Brain microvascular endothelial cell (primary cell): ENCODE measurements at regions not wholly inside any gene's neighbourhood (a gene's known extent, or its start where the extent isn't known, plus 50 kb on each side); places are given as distances from the start of the nearest gene placed in this dataset.
"Not testable (repeated sequence)": the region's sequence is repeated elsewhere in the genome, so short reads cannot be mapped to it uniquely, and the experiment has no call there.

Experiments used
- DNase-seq: peaks from one replicate; pipeline ENCODE4 v3.0.0-alpha.2; 2020
- H3K27ac ChIP-seq: fragments of 250-450 bp; sonication (Bioruptor Pico); 2 replicates; pipeline ENCODE4 v1.5.1; 2020; ENCODE audit warnings: mild to moderate bottlenecking, moderate library complexity
- H3K27me3 ChIP-seq: fragments of 250-450 bp; sonication (Bioruptor Pico); replicated peaks from 2 replicates; pipeline ENCODE4 v1.5.1; 2020; ENCODE audit warnings: mild to moderate bottlenecking
- H3K36me3 ChIP-seq: fragments of 250-450 bp; sonication (Bioruptor Pico); replicated peaks from 2 replicates; pipeline ENCODE4 v1.5.1; 2020; ENCODE audit warnings: mild to moderate bottlenecking
- H3K4me3 ChIP-seq: 2 replicates; pipeline ENCODE4 v1.5.1; 2011; ENCODE audit warnings: low read depth, mild to moderate bottlenecking, control low read depth, low read length, moderate library complexity
- CTCF ChIP-seq: IDR thresholded peaks from 2 replicates; pipeline ENCODE4 v1.5.1; 2011; ENCODE audit warnings: low read depth, mild to moderate bottlenecking, moderate library complexity, low read length, control low read depth, inconsistent platforms; ENCODE audit errors: missing control alignments
- in situ Hi-C: cut with HindIII; loops from 2 replicates; pipeline ENCODE4 v1.10.0; 2017; ENCODE audit warnings: low sequenced_read_pairs, low pct_ligation_motif_present

DNA sequence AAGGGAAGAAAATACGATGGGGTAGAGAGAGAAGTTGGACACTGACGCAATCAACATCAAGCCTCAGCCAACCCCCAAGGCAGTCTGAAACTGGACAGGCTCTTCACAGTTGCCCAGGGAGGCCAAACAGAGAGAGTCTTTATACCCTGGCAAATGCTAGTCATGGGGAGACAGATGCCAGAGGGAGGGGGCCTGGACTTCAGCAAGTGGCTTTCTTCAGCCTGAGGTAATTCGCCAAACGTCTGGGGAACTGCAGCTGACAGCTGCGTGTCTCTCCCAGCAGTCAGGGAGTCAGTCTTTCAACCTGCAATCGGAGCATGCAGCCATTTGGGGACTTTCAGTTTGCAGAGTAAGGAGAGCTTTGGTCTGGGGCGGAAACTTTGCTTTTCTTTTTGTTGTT is 521.6 kb downstream of the TRIML1 start:
- Histone ChIP-seq H3K36me3 (no peaks in the 10 kb centered on the region), H3K27me3 (no peaks in the 10 kb centered on the region), H3K4me3 (no peak overlapping the region), H3K27ac (no peak overlapping the region)
- TF ChIP-seq CTCF, result no peak
- DNase-seq, result no peak
- in situ Hi-C loops, result no loop called here

- H3K27me3 ChIP-seq, result no peaks in the 10 kb centered on the region
- no peak for DNase-seq
- no peak overlapping the region for H3K27ac ChIP-seq
- TF ChIP-seq CTCF, result no peak
- H3K4me3 ChIP-seq, result no peak overlapping the region
- no peaks in the 10 kb centered on the region for H3K36me3 ChIP-seq
- in situ Hi-C loops, result no loop called here
Measured at GRCh38 chr4:188661502-188661901, 522.3 kb downstream of the TRIML1 start.

- no peaks in the 10 kb centered on the region for H3K27me3 ChIP-seq
- in situ Hi-C loops, result no loop called here
- no peak for DNase-seq
Measured at GRCh38 chr4:188663369-188663768, 524.1 kb downstream of the TRIML1 start.

GRCh38 chr4:188665491-188666457 is 526.5 kb downstream of the TRIML1 start:
- TF ChIP-seq CTCF, result no peak
- in situ Hi-C loops, result no loop called here
- Histone ChIP-seq H3K27me3 (no peaks in the 10 kb centered on the region), H3K27ac (no peak overlapping the region), H3K4me3 (no peak overlapping the region), H3K36me3 (no peaks in the 10 kb centered on the region)
- DNase-seq, result no peak

More at GRCh38 chr4:188663369-188663768, 524.1 kb downstream of the TRIML1 start:
- Histone ChIP-seq H3K27ac (no peak overlapping the region), H3K36me3 (no peaks in the 10 kb centered on the region), H3K4me3 (no peak overlapping the region)
- TF ChIP-seq CTCF, result no peak

DNA sequence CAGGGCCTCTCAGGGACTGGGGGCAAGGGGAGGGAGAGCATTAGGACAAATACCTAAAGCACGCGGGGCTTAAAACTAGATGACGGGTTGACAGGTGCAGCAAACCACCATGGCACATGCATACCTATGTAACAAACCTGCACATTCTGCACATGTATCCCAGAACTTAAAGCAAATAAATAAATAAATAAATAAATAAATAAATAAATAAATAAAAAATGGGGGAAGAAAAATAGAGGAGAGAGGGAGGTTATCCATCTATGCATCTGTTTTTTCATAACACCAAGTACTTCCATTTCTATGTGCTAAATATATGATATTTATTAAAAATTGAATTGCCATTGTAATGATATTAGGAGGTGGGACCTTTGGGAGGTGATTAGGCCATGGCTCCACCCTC is 539.5 kb downstream of the TRIML1 start:
- H3K27me3 ChIP-seq, DNase-seq, H3K36me3 ChIP-seq, H3K27ac ChIP-seq, in situ Hi-C loops, H3K4me3 ChIP-seq: not testable (repeated sequence)

- H3K27me3 ChIP-seq, result no peaks in the 10 kb centered on the region
- H3K36me3 ChIP-seq, result no peaks in the 10 kb centered on the region
- no peak for TF ChIP-seq CTCF
- no peak overlapping the region for H3K27ac ChIP-seq
- in situ Hi-C loops, result no loop called here
- no peak for DNase-seq
- no peak overlapping the region for H3K4me3 ChIP-seq
Measured at GRCh38 chr4:188680004-188680666, 540.9 kb downstream of the TRIML1 start.
